Fibroblast of lung (primary cell): ENCODE measurements at regions not wholly inside any gene's neighbourhood (a gene's known extent, or its start where the extent isn't known, plus 50 kb on each side); places are given as distances from the start of the nearest gene placed in this dataset.

ENCODE experiments used
- CTCF ChIP-seq, 2 donors: IDR thresholded peaks in 1 of 2; conservative IDR thresholded peaks in 1 of 2; 1 replicate in 1 of 2; 2 replicates in 1 of 2; pipeline ENCODE4 v1.5.1; 2011 to 2012; ENCODE audit warnings: low read length in 2 of 2, control low read depth in 1 of 2, inconsistent platforms in 1 of 2, low read depth in 1 of 2, mild to moderate bottlenecking in 1 of 2
- EZH2 ChIP-seq: IDR thresholded peaks from 2 replicates; pipeline ENCODE4 v1.5.1; 2012; ENCODE audit warnings: low read length, control low read depth, mild to moderate bottlenecking; ENCODE audit errors: missing control alignments

- TF ChIP-seq CTCF (conservative IDR thresholded peaks at IDR 0.05 in 1 of 2, IDR thresholded peaks at IDR 0.05 in 1 of 2; ENCODE audit: low read depth in 1 of 2, low read length in 2 of 2) = no peak
- TF ChIP-seq EZH2 = no peak
These were observed 119.9 kb downstream of the FOXA2 start for GRCh38 chr20:22464312-22465003.
